ENCODE measurements at regions not wholly inside any gene's neighbourhood (a gene's known extent, or its start where the extent isn't known, plus 50 kb on each side); places are given as distances from the start of the nearest gene placed in this dataset.

DNA sequence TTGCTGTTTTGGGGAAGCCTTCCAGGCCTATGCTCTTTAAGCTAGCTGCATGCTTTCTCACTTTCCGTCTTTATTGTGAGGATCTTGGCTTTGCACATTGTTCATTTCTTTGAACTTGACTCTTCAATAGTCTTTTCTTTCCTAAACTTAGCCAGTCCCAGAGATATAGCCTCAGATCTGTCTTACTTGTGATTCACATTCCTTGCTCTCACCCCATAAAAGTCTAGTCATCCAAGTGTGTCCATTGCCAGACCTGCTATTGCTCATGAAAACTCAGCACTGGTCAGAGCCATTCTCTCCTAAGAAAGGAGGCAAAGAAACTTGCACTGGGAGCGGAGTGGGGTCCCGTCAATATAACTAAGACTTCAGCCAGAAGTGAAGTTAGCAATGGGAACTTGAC lies 275.0 kb upstream of the CTSO start:
- DNase-seq (ENCODE audit: low read depth): no peak
- no peak overlapping the region for H3K4me3 ChIP-seq (replicated peaks; ENCODE audit: low read depth, low read length)
- TF ChIP-seq, protein P1, sequence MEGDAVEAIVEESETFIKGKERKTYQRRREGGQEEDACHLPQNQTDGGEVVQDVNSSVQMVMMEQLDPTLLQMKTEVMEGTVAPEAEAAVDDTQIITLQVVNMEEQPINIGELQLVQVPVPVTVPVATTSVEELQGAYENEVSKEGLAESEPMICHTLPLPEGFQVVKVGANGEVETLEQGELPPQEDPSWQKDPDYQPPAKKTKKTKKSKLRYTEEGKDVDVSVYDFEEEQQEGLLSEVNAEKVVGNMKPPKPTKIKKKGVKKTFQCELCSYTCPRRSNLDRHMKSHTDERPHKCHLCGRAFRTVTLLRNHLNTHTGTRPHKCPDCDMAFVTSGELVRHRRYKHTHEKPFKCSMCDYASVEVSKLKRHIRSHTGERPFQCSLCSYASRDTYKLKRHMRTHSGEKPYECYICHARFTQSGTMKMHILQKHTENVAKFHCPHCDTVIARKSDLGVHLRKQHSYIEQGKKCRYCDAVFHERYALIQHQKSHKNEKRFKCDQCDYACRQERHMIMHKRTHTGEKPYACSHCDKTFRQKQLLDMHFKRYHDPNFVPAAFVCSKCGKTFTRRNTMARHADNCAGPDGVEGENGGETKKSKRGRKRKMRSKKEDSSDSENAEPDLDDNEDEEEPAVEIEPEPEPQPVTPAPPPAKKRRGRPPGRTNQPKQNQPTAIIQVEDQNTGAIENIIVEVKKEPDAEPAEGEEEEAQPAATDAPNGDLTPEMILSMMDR (IDR thresholded peaks at IDR 0.05; ENCODE audit: low read length, missing control alignments): no peak

DNA sequence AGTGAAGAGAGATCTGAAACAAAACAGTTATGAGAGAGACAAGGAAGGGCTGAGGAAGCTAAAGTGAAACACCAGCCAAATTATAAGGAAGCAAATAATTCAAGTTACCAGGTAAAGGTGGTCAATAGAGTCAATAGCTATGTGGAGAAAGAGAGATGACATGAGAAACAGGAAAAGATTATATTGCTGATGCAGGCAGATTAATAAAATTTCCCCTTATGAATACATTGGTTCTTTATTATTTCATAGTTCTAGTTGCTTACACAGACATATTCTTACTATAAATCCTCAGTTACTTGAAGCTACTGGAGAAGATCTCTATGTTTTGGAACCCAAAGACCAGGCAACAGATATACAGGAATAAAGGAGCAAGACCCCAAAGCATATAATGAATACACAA lies 273.7 kb upstream of the CTSO start:
- no peak for DNase-seq (ENCODE audit: low read depth)
- H3K4me3 ChIP-seq (replicated peaks; ENCODE audit: low read depth, low read length): no peak overlapping the region
- TF ChIP-seq, protein P1 (IDR thresholded peaks at IDR 0.05; ENCODE audit: low read length, missing control alignments): no peak

DNA sequence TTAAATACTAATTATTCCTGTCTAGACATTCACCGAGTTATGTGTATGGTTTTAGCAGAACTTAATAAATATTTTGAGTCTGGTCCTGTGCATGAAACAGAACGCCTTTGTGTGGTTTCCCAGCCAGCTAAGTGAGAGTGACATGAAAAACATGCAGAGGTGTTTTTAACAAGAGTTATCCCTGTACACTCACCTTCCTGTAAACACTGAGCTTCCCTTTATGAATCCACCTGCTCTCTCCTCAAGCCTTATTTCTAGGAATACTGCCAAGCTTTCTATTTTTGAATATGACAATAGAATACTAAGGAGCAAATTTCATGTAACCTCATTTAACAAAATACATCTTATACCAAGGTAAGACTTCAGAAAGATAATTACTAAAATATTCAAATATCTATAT lies 270.3 kb upstream of the CTSO start:
- TF ChIP-seq, protein P1 (IDR thresholded peaks at IDR 0.05; ENCODE audit: low read length, missing control alignments): no peak
- H3K4me3 ChIP-seq (replicated peaks; ENCODE audit: low read depth, low read length): no peak overlapping the region
- DNase-seq (ENCODE audit: low read depth): no peak

DNA sequence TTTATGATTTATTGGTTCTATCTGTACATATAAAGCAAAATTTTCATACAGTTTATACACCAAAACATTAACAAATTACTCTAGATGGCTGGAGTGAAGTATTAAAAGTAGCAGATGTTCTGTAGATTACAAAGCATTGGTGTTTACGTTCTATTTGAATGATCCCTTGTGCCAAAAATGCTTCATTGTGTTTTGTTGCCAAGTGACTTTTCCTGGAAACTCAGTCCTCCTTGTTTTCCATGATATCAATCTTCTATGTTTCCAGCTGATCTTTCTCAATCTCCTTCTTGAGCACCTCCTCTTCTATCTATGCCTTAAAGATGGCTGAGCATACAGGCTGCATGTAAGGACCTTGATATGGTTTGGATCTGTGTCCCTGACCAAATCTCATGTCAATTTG lies 263.6 kb upstream of the CTSO start:
- TF ChIP-seq, protein P1 (IDR thresholded peaks at IDR 0.05; ENCODE audit: low read length, missing control alignments): no peak
- DNase-seq (ENCODE audit: low read depth): peak; percentile 60
- no peak overlapping the region for H3K4me3 ChIP-seq (replicated peaks; ENCODE audit: low read depth, low read length)

DNA sequence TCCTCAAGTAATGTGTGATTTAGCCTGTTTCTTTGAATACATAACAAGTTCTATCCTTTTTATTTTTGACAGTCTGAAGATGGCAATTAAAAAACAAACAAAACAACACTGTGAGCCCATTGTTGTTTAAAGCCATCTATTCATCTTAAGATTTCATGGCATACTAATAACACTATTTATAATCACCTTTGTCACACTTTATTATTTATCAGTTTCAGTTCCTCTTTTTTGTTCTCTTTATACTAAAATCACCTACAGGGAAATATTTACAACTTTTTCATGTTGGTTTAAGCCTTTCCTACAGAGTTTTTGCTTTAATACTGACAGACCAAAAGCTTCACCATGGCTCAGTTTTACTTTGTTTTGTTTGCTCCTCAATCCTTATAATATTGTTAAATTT lies 247.4 kb upstream of the CTSO start:
- TF ChIP-seq, protein P1 (IDR thresholded peaks at IDR 0.05; ENCODE audit: low read length, missing control alignments): no peak
- DNase-seq (ENCODE audit: low read depth): no peak

DNA sequence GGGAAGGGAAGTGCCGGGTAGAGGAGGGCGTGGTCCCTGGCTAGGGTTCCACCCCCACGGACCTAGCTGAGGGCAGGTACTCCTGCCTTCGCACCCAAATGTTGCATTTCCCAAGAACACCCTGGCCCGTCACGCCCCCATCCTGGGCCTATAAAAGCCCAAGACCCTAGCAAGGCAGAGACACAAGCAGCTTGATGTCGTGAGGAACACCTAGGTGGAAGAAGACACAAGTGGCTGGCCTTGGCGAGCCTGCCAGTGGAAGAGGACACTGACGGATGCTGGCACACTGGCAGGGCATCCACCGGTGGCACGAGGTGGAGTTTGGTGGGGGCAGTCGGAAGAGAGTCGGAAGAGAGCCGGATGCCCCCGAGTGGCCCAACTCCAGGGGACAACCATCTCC lies 244.8 kb upstream of the CTSO start:
- H3K4me3 ChIP-seq (replicated peaks; ENCODE audit: low read depth, low read length): no peak overlapping the region
- no peak for DNase-seq (ENCODE audit: low read depth)
- TF ChIP-seq, protein P1 (IDR thresholded peaks at IDR 0.05; ENCODE audit: low read length, missing control alignments): no peak

More for the DNA sequence above, 247.4 kb upstream of the CTSO start:
- H3K4me3 ChIP-seq (replicated peaks; ENCODE audit: low read depth, low read length): no peak overlapping the region

DNA sequence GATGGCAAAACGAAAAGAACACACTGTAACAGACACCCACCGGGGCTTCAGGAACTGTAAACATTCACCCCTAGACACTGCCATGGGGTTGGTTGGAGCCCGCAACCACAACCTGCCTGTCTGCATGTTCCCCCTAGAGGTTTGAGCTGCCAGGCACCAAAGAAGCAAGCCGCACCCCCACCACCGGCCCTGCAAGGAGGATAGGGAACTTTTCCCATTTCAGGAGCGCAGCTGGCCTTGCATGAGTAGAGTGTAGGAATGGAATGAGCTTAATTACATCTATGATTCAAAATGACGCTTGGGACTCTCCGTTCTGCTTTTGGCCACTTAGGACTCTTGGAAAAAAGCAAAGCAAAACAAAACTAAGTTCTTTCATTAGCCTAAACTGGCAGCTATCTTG lies 243.6 kb upstream of the CTSO start:
- DNase-seq (ENCODE audit: low read depth): no peak
- TF ChIP-seq, protein P1 (IDR thresholded peaks at IDR 0.05; ENCODE audit: low read length, missing control alignments): no peak

More for the DNA sequence above, 243.6 kb upstream of the CTSO start:
- H3K4me3 ChIP-seq (replicated peaks; ENCODE audit: low read depth, low read length): no peak overlapping the region

Measured in fibroblast of pulmonary artery (primary cell).